Liver (tissue), 8 donors: ENCODE measurements at regions not wholly inside any gene's neighbourhood (a gene's known extent, or its start where the extent isn't known, plus 50 kb on each side); places are given as distances from the start of the nearest gene placed in this dataset.

ENCODE experiments used
- DNase-seq: peaks from one replicate; pipeline ENCODE4 v3.0.0-alpha.2; 2017; ENCODE audit warnings: low spot score
- H3K27ac ChIP-seq, 2 donors: one replicate each; pipeline ENCODE4 v1.7.0; 2013; ENCODE audit warnings: inconsistent platforms in 2 of 2, low read length in 2 of 2, control low read depth in 1 of 2, low read depth in 1 of 2, mild to moderate bottlenecking in 1 of 2
- H3K27me3 ChIP-seq, 4 donors: one replicate each; pipeline versions ENCODE4 v1.6.1 to v1.7.0; 2013; ENCODE audit warnings: low read length in 3 of 4, inconsistent platforms in 1 of 4, mild to moderate bottlenecking in 1 of 4, moderate library complexity in 1 of 4; ENCODE audit not compliant: control insufficient read depth in 4 of 4, insufficient read depth in 4 of 4
- H3K36me3 ChIP-seq, 4 donors: one replicate each; pipeline versions ENCODE4 v1.6.1 to v1.7.0; 2013; ENCODE audit warnings: low read length in 3 of 4, mild to moderate bottlenecking in 3 of 4, low read depth in 1 of 4, moderate library complexity in 1 of 4; ENCODE audit not compliant: control insufficient read depth in 4 of 4, insufficient read depth in 3 of 4
- H3K4me1 ChIP-seq, 4 donors: one replicate each; pipeline versions ENCODE4 v1.6.1 to v1.7.0; 2013; ENCODE audit warnings: low read length in 3 of 4, mild to moderate bottlenecking in 3 of 4, moderate library complexity in 1 of 4; ENCODE audit not compliant: control insufficient read depth in 4 of 4, insufficient read depth in 4 of 4
- H3K4me3 ChIP-seq, 3 donors: one replicate each; pipeline versions ENCODE4 v1.6.1 to v1.7.0; 2013; ENCODE audit warnings: low read length in 3 of 3, control low read depth in 1 of 3, low read depth in 1 of 3, mild to moderate bottlenecking in 1 of 3
- H3K9ac ChIP-seq, 2 donors: one replicate each; pipeline ENCODE4 v1.7.0; 2013; ENCODE audit warnings: low read length in 2 of 2, mild to moderate bottlenecking in 2 of 2, moderate library complexity in 2 of 2, control low read depth in 1 of 2, low read depth in 1 of 2
- H3K9me3 ChIP-seq, 4 donors: one replicate each; pipeline versions ENCODE4 v1.6.1 to v1.7.0; 2013; ENCODE audit warnings: low read length in 3 of 4; ENCODE audit not compliant: control insufficient read depth in 4 of 4
- EGR1 ChIP-seq, 2 donors: IDR thresholded peaks; 2 replicates each; pipeline ENCODE4 v1.6.1; 2016 to 2018; ENCODE audit warnings: antibody characterized with exemption in 2 of 2, low read depth in 2 of 2
- FOXA1 ChIP-seq: IDR thresholded peaks from 2 replicates; pipeline ENCODE4 v1.6.1; 2016; ENCODE audit warnings: antibody characterized with exemption
- FOXA2 ChIP-seq: IDR thresholded peaks from 2 replicates; pipeline ENCODE4 v1.6.1; 2016; ENCODE audit warnings: antibody characterized with exemption
- GABPA ChIP-seq, 2 donors: IDR thresholded peaks in 1 of 2; conservative IDR thresholded peaks in 1 of 2; 2 replicates each; pipeline ENCODE4 v1.6.1; 2016; ENCODE audit warnings: antibody characterized with exemption in 2 of 2, mild to moderate bottlenecking in 1 of 2, moderate library complexity in 1 of 2
- HNF4A ChIP-seq, 2 donors: conservative IDR thresholded peaks; 2 replicates each; pipeline ENCODE4 v1.6.1; 2016; ENCODE audit warnings: antibody characterized with exemption in 2 of 2, mild to moderate bottlenecking in 2 of 2
- HNF4G ChIP-seq: IDR thresholded peaks from 2 replicates; pipeline ENCODE4 v1.6.1; 2016; ENCODE audit warnings: antibody characterized with exemption
- JUND ChIP-seq, 2 donors: IDR thresholded peaks; 2 replicates each; pipeline ENCODE4 v1.6.1; 2016; ENCODE audit warnings: antibody characterized with exemption in 2 of 2
- MAX ChIP-seq: IDR thresholded peaks from 2 replicates; pipeline ENCODE4 v1.6.1; 2016; ENCODE audit warnings: antibody characterized with exemption
- NR2F2 ChIP-seq: IDR thresholded peaks from 2 replicates; pipeline ENCODE4 v1.6.1; 2016; ENCODE audit warnings: antibody characterized with exemption
- RAD21 ChIP-seq, 2 donors: IDR thresholded peaks; 2 replicates each; pipeline ENCODE4 v1.6.1; 2016; ENCODE audit warnings: antibody characterized with exemption in 2 of 2, mild to moderate bottlenecking in 2 of 2
- REST ChIP-seq: IDR thresholded peaks from 2 replicates; pipeline ENCODE4 v1.6.1; 2016; ENCODE audit warnings: antibody characterized with exemption, mild to moderate bottlenecking
- RXRA ChIP-seq, 2 donors: IDR thresholded peaks; 2 replicates each; pipeline ENCODE4 v1.6.1; 2017 to 2018; ENCODE audit warnings: antibody characterized with exemption in 2 of 2, mild to moderate bottlenecking in 1 of 2
- SP1 ChIP-seq: IDR thresholded peaks from 2 replicates; pipeline ENCODE4 v1.6.1; 2018; ENCODE audit warnings: antibody characterized with exemption, mild to moderate bottlenecking
- TAF1 ChIP-seq: conservative IDR thresholded peaks from 2 replicates; pipeline ENCODE4 v1.6.1; 2016; ENCODE audit warnings: antibody characterized with exemption, mild to moderate bottlenecking
- YY1 ChIP-seq: IDR thresholded peaks from 2 replicates; pipeline ENCODE4 v1.6.1; 2016; ENCODE audit warnings: antibody characterized with exemption, mild to moderate bottlenecking
- WGBS: extraction: QIAGEN DNeasy Blood & Tissue Kit; methylation state at CpG from one replicate; pipeline ENCODE4 v1.1.7; 2013; 5-methylcytosine and 5-hydroxymethylcytosine counted together
- TF ChIP-seq, protein P1 (sequence below): IDR thresholded peaks from 2 replicates; pipeline ENCODE4 v1.6.1; 2016; ENCODE audit warnings: antibody characterized with exemption
- TF ChIP-seq, protein P2 (sequence below): fragments of 150-350 bp; IDR thresholded peaks from 2 replicates; pipeline ENCODE4 v1.5.1; 2017; ENCODE audit warnings: improper control_type of control experiment, low read depth, low read length; ENCODE audit not compliant: missing input control
- TF ChIP-seq, protein P3 (sequence below): IDR thresholded peaks from 2 replicates; pipeline ENCODE4 v1.6.1; 2016; ENCODE audit warnings: antibody characterized with exemption
- donor health status: healthy.
- donor health status: healthy.
- donor health status: healthy.
- donor health status: healthy.
- donor health status: healthy.

- no peak for TF ChIP-seq GABPA (IDR thresholded peaks at IDR 0.05 in 1 of 2, conservative IDR thresholded peaks at IDR 0.05 in 1 of 2)
Measured at GRCh38 chr5:96232602-96233001, 200.4 kb downstream of the PCSK1 start (continued).

DNA sequence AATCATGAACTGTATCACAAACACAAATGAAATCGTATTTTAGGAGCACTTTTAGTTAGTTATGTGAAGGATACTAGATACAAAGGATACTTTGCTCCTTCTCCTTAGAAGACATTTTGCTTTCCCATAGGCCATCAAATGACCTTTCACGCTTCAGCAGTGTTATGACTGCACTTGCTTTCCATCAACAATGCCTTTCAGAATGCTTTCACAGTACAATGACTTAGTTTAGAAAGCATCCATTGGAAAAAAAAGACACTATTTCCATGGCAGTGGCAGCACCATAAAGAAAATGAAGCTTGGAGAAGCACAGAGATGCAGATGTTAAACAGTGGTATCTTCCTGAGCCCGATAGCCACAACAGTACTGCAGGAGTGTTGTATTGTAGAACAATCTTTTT is 203.9 kb downstream of the PCSK1 start:
- TF ChIP-seq MAX (no peak), GABPA (IDR thresholded peaks at IDR 0.05 in 1 of 2, conservative IDR thresholded peaks at IDR 0.05 in 1 of 2) (no peak), TAF1 (no peak), FOXA2 (no peak), JUND (IDR thresholded peaks at IDR 0.05) (no peak), HNF4G (no peak), NR2F2 (no peak), EGR1 (IDR thresholded peaks at IDR 0.05; ENCODE audit: low read depth in 2 of 2) (no peak), REST (no peak), HNF4A (conservative IDR thresholded peaks at IDR 0.05) (no peak), RXRA (IDR thresholded peaks at IDR 0.05) (no peak), FOXA1 (no peak), SP1 (no peak), YY1 (no peak), RAD21 (IDR thresholded peaks at IDR 0.05) (no peak)
- TF ChIP-seq, protein P1, sequence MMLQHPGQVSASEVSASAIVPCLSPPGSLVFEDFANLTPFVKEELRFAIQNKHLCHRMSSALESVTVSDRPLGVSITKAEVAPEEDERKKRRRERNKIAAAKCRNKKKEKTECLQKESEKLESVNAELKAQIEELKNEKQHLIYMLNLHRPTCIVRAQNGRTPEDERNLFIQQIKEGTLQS: no peak
- TF ChIP-seq, protein P2, sequence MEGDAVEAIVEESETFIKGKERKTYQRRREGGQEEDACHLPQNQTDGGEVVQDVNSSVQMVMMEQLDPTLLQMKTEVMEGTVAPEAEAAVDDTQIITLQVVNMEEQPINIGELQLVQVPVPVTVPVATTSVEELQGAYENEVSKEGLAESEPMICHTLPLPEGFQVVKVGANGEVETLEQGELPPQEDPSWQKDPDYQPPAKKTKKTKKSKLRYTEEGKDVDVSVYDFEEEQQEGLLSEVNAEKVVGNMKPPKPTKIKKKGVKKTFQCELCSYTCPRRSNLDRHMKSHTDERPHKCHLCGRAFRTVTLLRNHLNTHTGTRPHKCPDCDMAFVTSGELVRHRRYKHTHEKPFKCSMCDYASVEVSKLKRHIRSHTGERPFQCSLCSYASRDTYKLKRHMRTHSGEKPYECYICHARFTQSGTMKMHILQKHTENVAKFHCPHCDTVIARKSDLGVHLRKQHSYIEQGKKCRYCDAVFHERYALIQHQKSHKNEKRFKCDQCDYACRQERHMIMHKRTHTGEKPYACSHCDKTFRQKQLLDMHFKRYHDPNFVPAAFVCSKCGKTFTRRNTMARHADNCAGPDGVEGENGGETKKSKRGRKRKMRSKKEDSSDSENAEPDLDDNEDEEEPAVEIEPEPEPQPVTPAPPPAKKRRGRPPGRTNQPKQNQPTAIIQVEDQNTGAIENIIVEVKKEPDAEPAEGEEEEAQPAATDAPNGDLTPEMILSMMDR: no peak
- TF ChIP-seq, protein P3, sequence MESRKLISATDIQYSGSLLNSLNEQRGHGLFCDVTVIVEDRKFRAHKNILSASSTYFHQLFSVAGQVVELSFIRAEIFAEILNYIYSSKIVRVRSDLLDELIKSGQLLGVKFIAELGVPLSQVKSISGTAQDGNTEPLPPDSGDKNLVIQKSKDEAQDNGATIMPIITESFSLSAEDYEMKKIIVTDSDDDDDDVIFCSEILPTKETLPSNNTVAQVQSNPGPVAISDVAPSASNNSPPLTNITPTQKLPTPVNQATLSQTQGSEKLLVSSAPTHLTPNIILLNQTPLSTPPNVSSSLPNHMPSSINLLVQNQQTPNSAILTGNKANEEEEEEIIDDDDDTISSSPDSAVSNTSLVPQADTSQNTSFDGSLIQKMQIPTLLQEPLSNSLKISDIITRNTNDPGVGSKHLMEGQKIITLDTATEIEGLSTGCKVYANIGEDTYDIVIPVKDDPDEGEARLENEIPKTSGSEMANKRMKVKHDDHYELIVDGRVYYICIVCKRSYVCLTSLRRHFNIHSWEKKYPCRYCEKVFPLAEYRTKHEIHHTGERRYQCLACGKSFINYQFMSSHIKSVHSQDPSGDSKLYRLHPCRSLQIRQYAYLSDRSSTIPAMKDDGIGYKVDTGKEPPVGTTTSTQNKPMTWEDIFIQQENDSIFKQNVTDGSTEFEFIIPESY: no peak
- 91% methylated on average over 3 of the region's 3 CpGs for WGBS

More for the DNA sequence above, 203.9 kb downstream of the PCSK1 start:
- DNase-seq: no peak
- no peaks in the 10 kb centered on the region for H3K9me3 ChIP-seq
- H3K9ac ChIP-seq: no peak overlapping the region
- H3K36me3 ChIP-seq: no peaks in the 10 kb centered on the region
- H3K4me1 ChIP-seq: peaks cover 0 to 2% (median 0%) of the 10 kb centered on the region in 4 donors
- no peak overlapping the region for H3K4me3 ChIP-seq
- no peak overlapping the region for H3K27ac ChIP-seq
- no peaks in the 10 kb centered on the region for H3K27me3 ChIP-seq
